ENCODE measurements at regions not wholly inside any gene's neighbourhood (a gene's known extent, or its start where the extent isn't known, plus 50 kb on each side); places are given as distances from the start of the nearest gene placed in this dataset.

DNA sequence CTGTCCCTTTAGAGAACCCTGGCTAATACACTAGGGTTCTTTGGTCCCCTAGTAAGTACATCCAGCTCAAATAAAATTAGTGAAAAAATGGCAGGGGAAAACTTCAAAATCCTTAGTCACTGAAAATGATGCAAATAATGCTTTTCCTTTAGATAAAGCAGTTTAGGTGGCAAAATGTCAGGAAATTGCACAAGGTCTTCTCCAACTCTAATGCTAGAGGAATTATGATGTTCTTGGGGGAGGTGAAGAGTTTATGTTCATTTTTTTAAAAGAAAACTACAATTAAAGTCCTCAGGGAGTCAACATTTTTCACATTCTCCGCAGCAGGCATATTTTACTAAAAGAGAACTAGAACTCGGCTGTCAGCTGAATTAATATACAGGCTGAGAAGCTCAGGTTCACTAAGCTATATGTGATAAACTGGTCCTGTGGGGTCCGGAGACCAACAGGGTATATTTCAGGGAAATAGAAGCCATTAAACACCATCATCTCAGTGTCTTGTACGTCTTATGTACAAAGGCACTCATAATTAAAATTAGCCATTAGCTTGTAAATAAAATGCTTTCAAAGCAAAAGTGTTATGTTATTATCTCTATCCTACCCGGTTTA is 1164.7 kb upstream of the AUTS2 start (continued):
- TF ChIP-seq POLR2AphosphoS5 (IDR thresholded peaks at IDR 0.05; ENCODE audit: low read depth, low read length) (no peak), CBX5 (IDR thresholded peaks at IDR 0.05; ENCODE audit: low read depth, low read length) (no peak), RAD21 (IDR thresholded peaks at IDR 0.05 in 1 of 2, conservative IDR thresholded peaks at IDR 0.05 in 1 of 2; ENCODE audit: low read depth in 2 of 2, low read length in 2 of 2) (no peak), KDM1A (IDR thresholded peaks at IDR 0.05; ENCODE audit: borderline replicate concordance, low read length) (no peak), RBBP5 (IDR thresholded peaks at IDR 0.05; ENCODE audit: borderline replicate concordance, low read depth, low read length) (no peak), ASH2L (IDR thresholded peaks at IDR 0.05; ENCODE audit: low read length) (no peak)

Data from H1 (cell line).